OCI-LY3 (cell line): ENCODE measurements at regions not wholly inside any gene's neighbourhood (a gene's known extent, or its start where the extent isn't known, plus 50 kb on each side); places are given as distances from the start of the nearest gene placed in this dataset.
"Not testable (repeated sequence)": the region's sequence is repeated elsewhere in the genome, so short reads cannot be mapped to it uniquely, and the experiment has no call there.

Experiments
- H2AFZ ChIP-seq: fragments of 200-600, 300-600 bp; shearing (Covaris generic); 2 replicates; pipeline ENCODE4 v1.6.0; 2014; ENCODE audit warnings: antibody characterized with exemption, low read depth, low read length
- H3K27ac ChIP-seq: fragments of 200-600, 300-600 bp; sonication (generic); 2 replicates; pipeline ENCODE4 v1.5.1; 2014; ENCODE audit warnings: mild to moderate bottlenecking, low read length, moderate library complexity, mixed read lengths
- H3K27me3 ChIP-seq: fragments of 200-600, 300-600 bp; sonication (generic); 2 replicates; pipeline ENCODE4 v1.6.1; 2014; ENCODE audit warnings: low read depth, low read length, mixed read lengths
- H3K36me3 ChIP-seq: fragments of 200-600, 300-600 bp; sonication (generic); replicated peaks from 2 replicates; pipeline ENCODE3; 2014; ENCODE audit warnings: low read depth, low read length, mixed read lengths
- H3K4me1 ChIP-seq: fragments of 300-600, 200-600 bp; sonication (generic); 2 replicates; pipeline ENCODE4 v1.6.1; 2014; ENCODE audit warnings: low read length, mixed read lengths
- H3K4me2 ChIP-seq: fragments of 200-600, 300-600 bp; sonication (generic); 2 replicates; pipeline ENCODE4 v1.6.1; 2014; ENCODE audit warnings: low read length, mixed read lengths
- H3K4me3 ChIP-seq: fragments of 300-600, 200-600 bp; sonication (generic); 2 replicates; pipeline ENCODE4 v1.5.1; 2014; ENCODE audit warnings: antibody characterized with exemption, mild to moderate bottlenecking, low read length, moderate library complexity
- H3K79me2 ChIP-seq: fragments of 300-600, 200-600 bp; shearing (Covaris generic); 2 replicates; pipeline ENCODE4 v1.6.1; 2014; ENCODE audit warnings: mild to moderate bottlenecking, low read length, mixed read lengths
- H3K9ac ChIP-seq: fragments of 300-600, 200-600 bp; shearing (Covaris generic); 2 replicates; pipeline ENCODE4 v1.6.0; 2014; ENCODE audit warnings: mild to moderate bottlenecking, low read length, moderate library complexity
- H3K9me3 ChIP-seq: fragments of 200-600, 300-600 bp; shearing (Covaris generic); 2 replicates; pipeline ENCODE4 v1.6.1; 2014; ENCODE audit warnings: low read length, mixed read lengths; ENCODE audit not compliant: insufficient read depth
- H4K20me1 ChIP-seq: fragments of 200-600, 300-600 bp; sonication (generic); 2 replicates; pipeline ENCODE4 v1.6.1; 2016; ENCODE audit warnings: low read length, mixed read lengths; ENCODE audit not compliant: insufficient read depth
- EZH2phosphoT487 ChIP-seq: fragments of 200-600 bp; shearing (Covaris generic); IDR thresholded peaks from 2 replicates; pipeline ENCODE4 v1.6.1; 2018; ENCODE audit warnings: antibody characterized with exemption, mixed run types, low read depth
- TF ChIP-seq, protein P1 (sequence below): fragments of 200-600, 300-600 bp; sonication (generic); IDR thresholded peaks from 2 replicates; pipeline ENCODE4 v1.5.1; 2014; ENCODE audit warnings: antibody characterized with exemption, low read length, low read depth

DNA sequence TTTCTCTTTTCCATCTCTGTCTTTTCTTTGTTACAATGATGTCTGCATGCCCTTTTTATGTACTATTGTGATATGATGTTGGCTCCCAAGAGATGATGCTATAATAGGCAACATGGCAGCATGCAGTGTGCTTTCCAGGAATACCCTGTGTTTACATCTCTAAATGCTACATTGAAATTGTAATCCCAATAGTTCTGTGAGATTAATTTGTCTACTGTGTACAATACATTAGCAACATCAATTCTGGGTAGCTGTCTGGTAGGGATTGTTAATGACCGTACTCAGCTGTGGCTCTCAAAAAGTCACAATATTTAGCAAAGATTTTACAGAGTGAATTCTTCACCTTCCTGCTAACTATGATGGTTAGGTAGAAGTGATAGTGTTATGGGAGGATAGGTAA lies 225.6 kb upstream of the MMS22L start:
- Histone ChIP-seq H3K79me2 (no peaks in the 10 kb centered on the region), H3K36me3 (no peaks in the 10 kb centered on the region), H3K9ac (no peak overlapping the region), H4K20me1 (no peaks in the 10 kb centered on the region), H3K4me2 (no peak overlapping the region), H3K27me3 (no peaks in the 10 kb centered on the region), H3K4me3 (no peak overlapping the region), H3K4me1 (no peaks in the 10 kb centered on the region), H3K27ac (no peak overlapping the region), H3K9me3 (no peaks in the 10 kb centered on the region), H2AFZ (no peak overlapping the region)
- no peak for TF ChIP-seq EZH2phosphoT487
- TF ChIP-seq, protein P1, sequence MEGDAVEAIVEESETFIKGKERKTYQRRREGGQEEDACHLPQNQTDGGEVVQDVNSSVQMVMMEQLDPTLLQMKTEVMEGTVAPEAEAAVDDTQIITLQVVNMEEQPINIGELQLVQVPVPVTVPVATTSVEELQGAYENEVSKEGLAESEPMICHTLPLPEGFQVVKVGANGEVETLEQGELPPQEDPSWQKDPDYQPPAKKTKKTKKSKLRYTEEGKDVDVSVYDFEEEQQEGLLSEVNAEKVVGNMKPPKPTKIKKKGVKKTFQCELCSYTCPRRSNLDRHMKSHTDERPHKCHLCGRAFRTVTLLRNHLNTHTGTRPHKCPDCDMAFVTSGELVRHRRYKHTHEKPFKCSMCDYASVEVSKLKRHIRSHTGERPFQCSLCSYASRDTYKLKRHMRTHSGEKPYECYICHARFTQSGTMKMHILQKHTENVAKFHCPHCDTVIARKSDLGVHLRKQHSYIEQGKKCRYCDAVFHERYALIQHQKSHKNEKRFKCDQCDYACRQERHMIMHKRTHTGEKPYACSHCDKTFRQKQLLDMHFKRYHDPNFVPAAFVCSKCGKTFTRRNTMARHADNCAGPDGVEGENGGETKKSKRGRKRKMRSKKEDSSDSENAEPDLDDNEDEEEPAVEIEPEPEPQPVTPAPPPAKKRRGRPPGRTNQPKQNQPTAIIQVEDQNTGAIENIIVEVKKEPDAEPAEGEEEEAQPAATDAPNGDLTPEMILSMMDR: no peak

DNA sequence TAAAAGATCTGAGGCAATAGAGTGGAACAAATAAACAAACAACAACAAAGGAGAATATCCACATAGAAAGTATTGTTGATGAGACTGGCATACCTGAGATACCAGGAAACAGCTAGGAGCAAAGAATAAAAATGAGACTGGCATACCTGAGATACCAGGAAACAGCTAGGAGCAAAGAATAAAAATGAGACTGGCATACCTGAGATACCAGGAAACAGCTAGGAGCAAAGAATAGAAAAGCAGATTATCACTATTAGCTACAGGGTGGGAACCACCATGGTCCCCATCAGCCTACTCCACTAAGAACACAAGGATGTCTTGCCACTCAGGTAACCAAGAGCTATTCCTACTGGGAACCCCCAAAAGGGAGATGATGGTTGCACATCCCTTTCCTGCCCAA lies 230.2 kb upstream of the MMS22L start:
- H3K4me3 ChIP-seq, H3K4me1 ChIP-seq, H3K9ac ChIP-seq: not testable (repeated sequence)

DNA sequence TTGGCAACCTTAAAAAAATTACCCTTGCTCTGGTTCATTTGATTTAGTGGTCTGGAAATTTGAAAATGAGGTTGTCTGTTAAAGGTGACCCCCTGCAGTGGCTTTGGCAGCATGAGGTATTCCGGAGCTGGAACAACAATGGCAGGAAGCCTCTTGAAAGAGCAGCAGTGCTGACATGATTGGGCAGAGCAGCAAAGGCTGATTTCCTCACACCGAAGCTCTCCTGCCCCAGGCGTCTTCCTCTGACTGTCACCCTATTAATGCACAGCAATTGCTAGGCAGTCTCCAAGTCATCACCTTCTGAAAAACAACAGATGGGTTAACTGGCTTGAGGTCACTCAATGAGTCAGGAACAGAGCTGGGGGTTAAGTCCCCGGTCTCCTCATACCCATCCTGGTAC lies 241.8 kb upstream of the MMS22L start:
- no peaks in the 10 kb centered on the region for H3K9me3 ChIP-seq
- no peaks in the 10 kb centered on the region for H3K27me3 ChIP-seq
- no peaks in the 10 kb centered on the region for H3K79me2 ChIP-seq
- H3K4me3 ChIP-seq: no peak overlapping the region
- no peak overlapping the region for H2AFZ ChIP-seq
- no peak overlapping the region for H3K4me2 ChIP-seq
- TF ChIP-seq, protein P1: no peak
- TF ChIP-seq EZH2phosphoT487: no peak
- no peaks in the 10 kb centered on the region for H3K36me3 ChIP-seq
- H3K27ac ChIP-seq: no peak overlapping the region
- H4K20me1 ChIP-seq: no peaks in the 10 kb centered on the region
- no peaks in the 10 kb centered on the region for H3K4me1 ChIP-seq
- no peak overlapping the region for H3K9ac ChIP-seq

More for the DNA sequence above, 230.2 kb upstream of the MMS22L start:
- H3K27me3 ChIP-seq, H3K27ac ChIP-seq, H3K9me3 ChIP-seq, H2AFZ ChIP-seq, H3K79me2 ChIP-seq, H3K36me3 ChIP-seq, H4K20me1 ChIP-seq, H3K4me2 ChIP-seq: not testable (repeated sequence)

DNA sequence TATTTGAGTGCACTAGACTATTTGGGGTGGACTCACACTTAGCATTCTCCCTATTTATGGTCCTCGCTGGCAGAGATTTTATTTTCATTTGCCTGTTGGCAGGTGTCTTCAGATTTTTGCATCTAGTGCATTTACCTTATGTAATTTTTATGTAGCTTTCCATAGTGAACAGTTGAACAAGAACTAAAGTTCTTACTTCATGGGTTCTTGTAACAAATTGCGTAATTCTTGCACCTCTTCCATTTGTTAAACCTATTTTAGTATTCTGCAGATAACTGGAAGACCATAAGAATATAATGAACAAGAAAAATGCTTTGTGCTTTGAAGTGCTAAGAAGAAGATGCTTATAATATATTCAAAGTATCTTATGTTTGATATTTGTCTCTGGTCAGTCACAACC lies 252.8 kb upstream of the MMS22L start:
- TF ChIP-seq EZH2phosphoT487: no peak
- TF ChIP-seq, protein P1: no peak
- Histone ChIP-seq H2AFZ (no peak overlapping the region), H3K4me2 (no peak overlapping the region), H3K4me3 (no peak overlapping the region), H4K20me1 (no peaks in the 10 kb centered on the region), H3K27ac (no peak overlapping the region), H3K9me3 (no peaks in the 10 kb centered on the region), H3K27me3 (no peaks in the 10 kb centered on the region), H3K9ac (no peak overlapping the region), H3K4me1 (no peaks in the 10 kb centered on the region), H3K36me3 (no peaks in the 10 kb centered on the region), H3K79me2 (no peaks in the 10 kb centered on the region)

DNA sequence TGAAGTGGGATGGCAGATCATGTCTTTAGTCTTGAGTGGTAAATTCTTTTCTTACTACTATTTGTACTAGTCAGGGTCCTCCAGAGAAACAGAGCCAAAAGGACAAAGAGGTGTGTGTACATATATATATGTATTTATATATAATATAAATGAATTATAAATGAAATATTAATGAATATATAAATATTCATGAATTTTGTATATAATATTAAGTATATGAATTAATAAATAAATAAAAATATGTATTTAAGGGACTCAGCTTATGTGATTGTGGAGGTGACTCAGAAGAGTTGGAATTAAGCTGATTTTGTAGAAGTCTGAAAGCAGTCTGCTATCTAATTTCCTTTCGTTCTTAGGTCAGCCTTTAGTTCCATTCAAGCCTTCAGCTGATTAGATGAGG lies 265.3 kb upstream of the MMS22L start:
- Histone ChIP-seq H3K27me3 (no peaks in the 10 kb centered on the region), H3K4me2 (no peak overlapping the region), H3K4me1 (no peaks in the 10 kb centered on the region), H3K36me3 (no peaks in the 10 kb centered on the region), H3K27ac (no peak overlapping the region), H3K9me3 (no peaks in the 10 kb centered on the region), H4K20me1 (no peaks in the 10 kb centered on the region), H3K4me3 (no peak overlapping the region), H3K79me2 (no peaks in the 10 kb centered on the region), H3K9ac (no peak overlapping the region), H2AFZ (no peak overlapping the region)
- no peak for TF ChIP-seq EZH2phosphoT487
- TF ChIP-seq, protein P1: no peak
